ENCODE measurements at regions not wholly inside any gene's neighbourhood (a gene's known extent, or its start where the extent isn't known, plus 50 kb on each side); places are given as distances from the start of the nearest gene placed in this dataset.

DNA sequence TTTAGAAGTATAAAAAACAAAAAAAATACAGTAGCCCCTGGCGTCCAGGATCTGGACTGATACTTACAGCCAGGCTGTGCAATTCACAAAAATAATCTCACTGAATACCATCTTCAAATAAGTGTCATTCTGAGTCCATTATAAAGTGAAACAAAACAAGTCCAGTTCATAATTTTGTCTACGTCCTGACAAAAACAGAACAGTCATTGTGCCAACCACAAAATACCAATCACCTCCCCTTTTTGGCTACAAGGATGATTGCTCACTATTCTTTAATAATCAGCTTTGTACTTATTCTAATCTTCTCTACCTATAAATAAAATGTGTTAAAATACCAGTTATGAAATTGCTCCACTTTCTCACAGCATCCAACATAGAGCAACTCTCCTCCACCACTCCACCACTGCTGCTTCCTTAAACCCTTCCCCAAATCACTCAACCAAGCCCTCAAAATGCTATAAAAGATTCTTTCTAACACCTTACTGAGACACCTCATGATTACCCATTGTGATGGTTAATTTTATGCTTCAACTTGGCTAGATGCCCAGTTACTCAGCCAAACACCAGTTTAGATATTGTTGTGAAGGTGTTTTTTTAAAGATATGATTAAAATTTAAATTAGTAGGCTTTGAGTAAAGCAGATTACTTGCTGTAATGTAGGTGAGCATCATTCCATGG, 479.8 kb upstream of the SEMA3A start:
- H3K36me3 ChIP-seq = no peaks in the 10 kb centered on the region
- TF ChIP-seq CTCF (IDR thresholded peaks at IDR 0.05; ENCODE audit: low read depth, low read length) = no peak
- H3K27ac ChIP-seq = no peak overlapping the region
- no peaks in the 10 kb centered on the region for H3K4me1 ChIP-seq (ENCODE audit: low read depth)
- peak in 1 of 2 donors; percentile 26 for DNase-seq (ENCODE audit: low read depth in 1 of 2, low spot score in 1 of 2)
- no peaks in the 10 kb centered on the region for H3K9me3 ChIP-seq (ENCODE audit: low read depth)
- H3K27me3 ChIP-seq = no peaks in the 10 kb centered on the region
- no peak overlapping the region for H3K4me3 ChIP-seq

GRCh38 chr7:84669177-84669732, 474.7 kb upstream of the SEMA3A start:
- Histone ChIP-seq H3K27ac (no peak overlapping the region), H3K4me1 (ENCODE audit: low read depth) (peaks cover 6% of the 10 kb centered on the region), H3K36me3 (no peaks in the 10 kb centered on the region), H3K4me3 (no peak overlapping the region), H3K9me3 (ENCODE audit: low read depth) (no peaks in the 10 kb centered on the region), H3K27me3 (no peaks in the 10 kb centered on the region)
- peak in 1 of 2 donors; percentile 48 for DNase-seq (ENCODE audit: low read depth in 1 of 2, low spot score in 1 of 2)
- no peak for TF ChIP-seq CTCF (IDR thresholded peaks at IDR 0.05; ENCODE audit: low read depth, low read length)

- TF ChIP-seq CTCF (IDR thresholded peaks at IDR 0.05; ENCODE audit: low read depth, low read length) = no peak
- Histone ChIP-seq H3K4me3 (no peak overlapping the region), H3K36me3 (no peaks in the 10 kb centered on the region), H3K27ac (no peak overlapping the region), H3K9me3 (ENCODE audit: low read depth) (no peaks in the 10 kb centered on the region), H3K27me3 (no peaks in the 10 kb centered on the region), H3K4me1 (ENCODE audit: low read depth) (peaks cover 6% of the 10 kb centered on the region)
- no peak for DNase-seq (ENCODE audit: low read depth in 1 of 2, low spot score in 1 of 2)
These were observed 473.5 kb upstream of the SEMA3A start for GRCh38 chr7:84668116-84668515.

DNA sequence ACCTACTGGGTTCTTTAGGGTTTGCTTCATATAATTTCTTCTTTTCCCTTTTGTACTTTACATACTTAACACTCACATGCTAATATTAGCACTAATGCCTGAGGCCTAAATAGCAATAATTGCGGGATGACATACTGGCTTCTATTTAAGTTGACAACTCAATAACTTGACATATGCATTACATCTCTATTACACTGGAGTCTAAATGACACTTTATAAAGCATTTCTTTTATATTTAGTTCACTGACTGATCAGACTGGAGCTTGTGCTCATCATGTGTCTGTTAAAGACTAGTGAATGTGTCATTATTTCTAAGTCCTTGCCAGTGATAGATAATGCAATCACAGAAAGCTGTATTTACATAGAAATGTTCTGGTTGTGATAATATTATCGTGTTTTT, 472.1 kb upstream of the SEMA3A start:
- no peak for DNase-seq (ENCODE audit: low read depth in 1 of 2, low spot score in 1 of 2)
- H3K27me3 ChIP-seq = no peaks in the 10 kb centered on the region
- no peaks in the 10 kb centered on the region for H3K36me3 ChIP-seq
- H3K4me1 ChIP-seq (ENCODE audit: low read depth) = peaks cover 6% of the 10 kb centered on the region
- no peak for TF ChIP-seq CTCF (IDR thresholded peaks at IDR 0.05; ENCODE audit: low read depth, low read length)
- H3K27ac ChIP-seq = no peak overlapping the region
- no peak overlapping the region for H3K4me3 ChIP-seq
- no peaks in the 10 kb centered on the region for H3K9me3 ChIP-seq (ENCODE audit: low read depth)

- DNase-seq (ENCODE audit: low read depth in 1 of 2, low spot score in 1 of 2) = no peak
- H3K4me1 ChIP-seq (ENCODE audit: low read depth) = peaks cover 6% of the 10 kb centered on the region
- no peaks in the 10 kb centered on the region for H3K27me3 ChIP-seq
- no peak overlapping the region for H3K27ac ChIP-seq
- H3K9me3 ChIP-seq (ENCODE audit: low read depth) = no peaks in the 10 kb centered on the region
- no peaks in the 10 kb centered on the region for H3K36me3 ChIP-seq
- H3K4me3 ChIP-seq = no peak overlapping the region
- TF ChIP-seq CTCF (IDR thresholded peaks at IDR 0.05; ENCODE audit: low read depth, low read length) = no peak
These were observed 470.8 kb upstream of the SEMA3A start for GRCh38 chr7:84665339-84665738.
